Panc1 (cell line): ENCODE measurements at regions not wholly inside any gene's neighbourhood (a gene's known extent, or its start where the extent isn't known, plus 50 kb on each side); places are given as distances from the start of the nearest gene placed in this dataset.

Source experiments
- CTCF ChIP-seq: fragments of 450-650 bp; IDR thresholded peaks from 2 replicates; pipeline ENCODE4 v1.5.1; 2017; ENCODE audit warnings: mild to moderate bottlenecking
- POLR2AphosphoS5 ChIP-seq: IDR thresholded peaks from 2 replicates; pipeline ENCODE4 v1.6.1; 2012; ENCODE audit warnings: mild to moderate bottlenecking, low read depth, low read length, moderate library complexity
- SIN3A ChIP-seq: IDR thresholded peaks from 2 replicates; pipeline ENCODE4 v1.6.1; 2012; ENCODE audit warnings: low read depth, mild to moderate bottlenecking, low read length, moderate library complexity, borderline replicate concordance; ENCODE audit not compliant: insufficient read depth
- TF ChIP-seq, protein P1 (sequence below), 2 experiments: IDR thresholded peaks; 2 replicates each; pipeline ENCODE4 v1.6.1; 2011 to 2012; ENCODE audit warnings: low read depth in 2 of 2, control low read depth in 1 of 2, low read length in 1 of 2, mild to moderate bottlenecking in 1 of 2, moderate library complexity in 1 of 2; ENCODE audit not compliant: insufficient read depth in 1 of 2

GRCh38 chr16:65406116-65406515 lies 284.3 kb upstream of the CDH11 start:
- TF ChIP-seq POLR2AphosphoS5: no peak
- TF ChIP-seq, protein P1, sequence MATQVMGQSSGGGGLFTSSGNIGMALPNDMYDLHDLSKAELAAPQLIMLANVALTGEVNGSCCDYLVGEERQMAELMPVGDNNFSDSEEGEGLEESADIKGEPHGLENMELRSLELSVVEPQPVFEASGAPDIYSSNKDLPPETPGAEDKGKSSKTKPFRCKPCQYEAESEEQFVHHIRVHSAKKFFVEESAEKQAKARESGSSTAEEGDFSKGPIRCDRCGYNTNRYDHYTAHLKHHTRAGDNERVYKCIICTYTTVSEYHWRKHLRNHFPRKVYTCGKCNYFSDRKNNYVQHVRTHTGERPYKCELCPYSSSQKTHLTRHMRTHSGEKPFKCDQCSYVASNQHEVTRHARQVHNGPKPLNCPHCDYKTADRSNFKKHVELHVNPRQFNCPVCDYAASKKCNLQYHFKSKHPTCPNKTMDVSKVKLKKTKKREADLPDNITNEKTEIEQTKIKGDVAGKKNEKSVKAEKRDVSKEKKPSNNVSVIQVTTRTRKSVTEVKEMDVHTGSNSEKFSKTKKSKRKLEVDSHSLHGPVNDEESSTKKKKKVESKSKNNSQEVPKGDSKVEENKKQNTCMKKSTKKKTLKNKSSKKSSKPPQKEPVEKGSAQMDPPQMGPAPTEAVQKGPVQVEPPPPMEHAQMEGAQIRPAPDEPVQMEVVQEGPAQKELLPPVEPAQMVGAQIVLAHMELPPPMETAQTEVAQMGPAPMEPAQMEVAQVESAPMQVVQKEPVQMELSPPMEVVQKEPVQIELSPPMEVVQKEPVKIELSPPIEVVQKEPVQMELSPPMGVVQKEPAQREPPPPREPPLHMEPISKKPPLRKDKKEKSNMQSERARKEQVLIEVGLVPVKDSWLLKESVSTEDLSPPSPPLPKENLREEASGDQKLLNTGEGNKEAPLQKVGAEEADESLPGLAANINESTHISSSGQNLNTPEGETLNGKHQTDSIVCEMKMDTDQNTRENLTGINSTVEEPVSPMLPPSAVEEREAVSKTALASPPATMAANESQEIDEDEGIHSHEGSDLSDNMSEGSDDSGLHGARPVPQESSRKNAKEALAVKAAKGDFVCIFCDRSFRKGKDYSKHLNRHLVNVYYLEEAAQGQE (IDR thresholded peaks at IDR 0.05; ENCODE audit: insufficient read depth in 1 of 2, low read depth in 2 of 2, low read length in 1 of 2): no peak
- TF ChIP-seq CTCF: no peak
- TF ChIP-seq SIN3A: no peak
